GM18870 (cell line): ENCODE measurements at regions not wholly inside any gene's neighbourhood (a gene's known extent, or its start where the extent isn't known, plus 50 kb on each side); places are given as distances from the start of the nearest gene placed in this dataset.

ENCODE experiments used
- ATAC-seq: cut with Tn5 transposase; IDR thresholded peaks from one replicate; pipeline ENCODE4 v1.9.1; 2021; ENCODE audit warnings: moderate library complexity; ENCODE audit not compliant: unreplicated experiment

GRCh38 chr5:6201631-6202030, 176.7 kb downstream of the MED10 start:
- no peak for ATAC-seq

- no peak for ATAC-seq
Observed at GRCh38 chr5:6198531-6198930, 179.8 kb downstream of the MED10 start.

GRCh38 chr5:6197427-6197826, 180.9 kb downstream of the MED10 start:
- ATAC-seq = no peak

GRCh38 chr5:6195711-6196358, 182.5 kb downstream of the MED10 start:
- no peak for ATAC-seq

GRCh38 chr5:6194906-6195612, 183.3 kb downstream of the MED10 start:
- peak; percentile 48 for ATAC-seq

GRCh38 chr5:6194261-6194875, 184.0 kb downstream of the MED10 start:
- no peak for ATAC-seq

- ATAC-seq = no peak
Observed at GRCh38 chr5:6193310-6193709, 185.0 kb downstream of the MED10 start.

- no peak for ATAC-seq
Observed at GRCh38 chr5:6190838-6191237, 187.5 kb downstream of the MED10 start.

GRCh38 chr5:6188976-6189375, 189.4 kb downstream of the MED10 start:
- no peak for ATAC-seq

- peak; percentile 95 for ATAC-seq
Observed at GRCh38 chr5:6188344-6188743, 190.0 kb downstream of the MED10 start.

- no peak for ATAC-seq
Observed at GRCh38 chr5:6187501-6187900, 190.8 kb downstream of the MED10 start.

- ATAC-seq = no peak
Observed at GRCh38 chr5:6185574-6185973, 192.8 kb downstream of the MED10 start.

- ATAC-seq = no peak
Observed at GRCh38 chr5:6184481-6184880, 193.9 kb downstream of the MED10 start.

GRCh38 chr5:6183391-6184390, 194.7 kb downstream of the MED10 start:
- ATAC-seq = no peak

GRCh38 chr5:6182271-6182815, 196.0 kb downstream of the MED10 start:
- ATAC-seq = no peak

GRCh38 chr5:6181871-6182270, 196.5 kb downstream of the MED10 start:
- ATAC-seq = no peak

GRCh38 chr5:6181147-6181729, 197.1 kb downstream of the MED10 start:
- no peak for ATAC-seq

- no peak for ATAC-seq
Observed at GRCh38 chr5:6180231-6180872, 198.0 kb downstream of the MED10 start.

GRCh38 chr5:6178846-6179532, 199.4 kb downstream of the MED10 start:
- no peak for ATAC-seq
